D341Med (cell line): ENCODE measurements at regions not wholly inside any gene's neighbourhood (a gene's known extent, or its start where the extent isn't known, plus 50 kb on each side); places are given as distances from the start of the nearest gene placed in this dataset.

ENCODE experiments used
- DNase-seq: peaks from one replicate; pipeline ENCODE4 v3.0.0; 2012; ENCODE audit warnings: low spot score

- DNase-seq: no peak
Observed at GRCh38 chr10:124146483-124146882, 53.1 kb upstream of the CHST15 start.

GRCh38 chr10:124145109-124145870 lies 51.9 kb upstream of the CHST15 start:
- no peak for DNase-seq

- no peak for DNase-seq
Observed at GRCh38 chr10:124144536-124144935, 51.1 kb upstream of the CHST15 start.

- no peak for DNase-seq
Observed at GRCh38 chr10:124143721-124144120, 50.3 kb upstream of the CHST15 start.
